Hematopoietic multipotent progenitor cell treated with erythropoietin and hydrocortisone succinate and interleukin-3 and kit ligand, for 15 days (in vitro differentiated cells): ENCODE measurements at regions not wholly inside any gene's neighbourhood (a gene's known extent, or its start where the extent isn't known, plus 50 kb on each side); places are given as distances from the start of the nearest gene placed in this dataset.

ENCODE experiments used
- DNase-seq: peaks from one replicate; pipeline ENCODE4 v3.0.0-alpha.2; 2015; ENCODE audit warnings: low spot score

DNA sequence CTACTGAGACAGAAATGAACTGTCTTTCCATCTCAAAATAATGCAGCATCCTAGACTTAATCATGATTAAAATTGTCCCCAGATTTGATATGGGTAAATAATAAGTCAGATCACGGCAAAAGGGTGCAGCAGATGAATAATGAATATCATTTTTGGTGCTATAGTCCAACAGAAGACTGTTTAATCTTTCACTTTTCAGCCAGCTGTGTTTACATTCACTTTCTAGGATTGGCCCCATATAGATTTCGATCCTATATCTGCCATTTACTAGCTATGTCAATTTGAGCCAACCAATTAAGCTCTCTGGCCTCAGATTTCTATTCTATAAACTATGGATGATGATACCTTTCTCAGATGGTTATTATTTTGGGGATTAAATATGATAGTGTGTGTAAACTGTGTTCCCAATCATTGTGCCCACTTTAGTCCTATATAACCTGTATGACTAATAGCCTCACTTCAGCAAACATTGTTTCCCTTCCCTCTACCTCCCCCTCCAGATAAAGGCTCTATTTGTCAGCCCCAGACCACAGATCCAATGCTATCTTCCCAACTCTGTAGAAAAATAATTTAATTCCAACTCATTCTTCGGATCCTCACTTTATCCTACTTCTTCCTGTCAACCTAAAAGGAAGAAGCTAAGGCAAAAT is 53.6 kb upstream of the NT5E start:
- DNase-seq, result no peak

DNA sequence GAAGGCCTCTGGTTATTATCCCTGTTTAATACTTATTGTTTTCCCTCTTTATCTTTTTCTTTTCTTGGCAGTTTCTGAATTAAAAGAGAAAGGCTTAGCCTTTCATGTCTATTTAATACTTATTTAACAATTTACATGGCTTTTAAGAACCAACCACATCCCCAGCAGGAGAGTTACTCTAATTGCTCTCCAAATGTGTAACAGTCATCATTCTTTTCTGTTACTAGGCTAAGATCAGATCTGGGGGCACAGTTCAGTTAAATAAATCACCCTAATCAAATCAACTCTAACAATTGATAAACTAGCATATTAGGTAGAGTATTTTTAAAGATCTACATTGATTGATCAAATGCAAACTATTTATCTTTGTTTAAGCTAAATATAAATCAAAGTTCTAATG is 54.1 kb upstream of the NT5E start:
- no peak for DNase-seq

DNA sequence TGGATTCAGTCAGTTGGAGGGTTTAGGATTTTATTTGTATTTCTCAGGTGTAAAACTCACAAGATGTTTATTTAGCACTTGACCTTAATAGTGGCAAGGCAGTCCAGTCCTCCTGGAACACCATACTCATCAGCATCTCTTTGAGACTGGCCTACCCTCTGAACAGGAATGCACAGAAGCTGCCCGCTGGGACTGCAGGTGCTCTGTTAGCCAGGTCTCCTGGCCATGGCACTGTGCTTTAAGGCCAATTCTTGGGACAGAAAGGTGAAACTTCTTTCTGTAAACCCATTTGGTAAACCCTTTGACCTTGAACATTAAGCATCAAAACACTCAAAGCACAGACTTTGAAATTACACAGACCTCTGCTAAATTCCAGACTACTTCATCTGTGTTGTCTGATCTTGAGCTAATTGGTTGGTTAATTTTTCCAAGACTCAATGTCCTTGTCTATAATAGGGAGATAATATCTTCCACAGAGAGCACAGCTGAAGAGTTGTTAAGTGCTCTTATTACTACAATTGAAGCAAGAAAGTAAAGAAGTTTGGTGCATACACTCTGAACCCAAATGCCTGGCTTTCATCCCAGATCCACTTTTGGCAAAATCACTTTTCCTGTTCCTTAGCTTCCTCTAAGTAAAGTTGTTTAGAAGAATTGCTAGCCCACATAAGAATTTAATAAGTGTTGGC is 54.9 kb upstream of the NT5E start:
- DNase-seq, result no peak

DNA sequence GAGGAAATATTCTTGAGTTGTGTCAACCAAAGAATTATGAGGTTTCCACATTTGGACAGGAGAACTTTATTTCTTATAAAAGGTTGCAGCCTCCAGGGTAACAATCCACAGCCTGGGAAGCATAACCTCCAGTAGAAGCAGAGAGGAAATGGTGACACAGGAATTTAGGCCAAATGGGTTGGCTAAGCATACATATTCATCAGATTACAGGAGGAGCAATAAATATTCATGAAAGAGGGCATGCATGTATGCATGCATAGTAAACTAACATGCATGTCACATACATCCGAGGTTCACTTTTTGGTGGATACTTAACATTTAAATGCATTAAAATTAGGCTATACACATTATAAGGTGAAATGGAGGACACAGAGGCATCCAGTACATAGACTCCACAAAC is 55.7 kb upstream of the NT5E start:
- no peak for DNase-seq

DNA sequence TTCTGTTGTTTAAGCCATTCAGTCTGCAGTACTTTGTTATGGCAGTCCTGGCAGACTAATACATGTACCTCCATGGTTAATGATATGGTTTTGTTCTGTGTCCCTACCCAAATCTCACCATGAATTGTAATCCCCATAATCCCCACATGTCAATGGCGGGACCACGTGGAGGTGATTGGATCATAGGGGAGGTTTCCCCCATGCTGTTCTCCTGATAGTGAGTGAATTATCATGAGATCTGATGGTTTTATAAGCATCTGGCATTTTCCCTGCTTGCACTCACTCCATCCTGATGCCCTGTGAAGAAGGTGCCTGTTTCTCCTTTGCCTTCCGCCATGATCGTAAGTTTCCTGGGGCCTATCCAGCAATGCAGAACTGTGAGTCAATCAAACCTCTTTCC is 57.5 kb upstream of the NT5E start:
- no peak for DNase-seq

DNA sequence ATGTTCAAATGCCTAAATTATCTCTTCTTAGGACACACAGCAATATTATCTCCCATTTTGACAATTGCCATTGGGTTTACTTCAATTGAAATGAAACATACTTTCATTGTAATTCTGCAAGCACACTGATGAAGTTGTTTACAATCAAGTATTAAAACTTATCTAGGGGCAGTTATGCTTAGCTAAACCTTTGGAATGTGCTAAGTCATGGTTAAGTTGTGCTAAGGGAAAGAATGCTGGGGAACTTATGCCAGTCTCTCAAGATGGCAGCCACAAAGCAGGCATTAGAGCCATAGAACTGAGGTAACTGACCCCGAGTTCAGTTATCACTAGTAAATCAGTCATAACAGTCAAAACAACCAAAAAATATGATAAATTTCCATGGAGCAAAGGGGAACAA is 59.1 kb upstream of the NT5E start:
- DNase-seq, result no peak

DNA sequence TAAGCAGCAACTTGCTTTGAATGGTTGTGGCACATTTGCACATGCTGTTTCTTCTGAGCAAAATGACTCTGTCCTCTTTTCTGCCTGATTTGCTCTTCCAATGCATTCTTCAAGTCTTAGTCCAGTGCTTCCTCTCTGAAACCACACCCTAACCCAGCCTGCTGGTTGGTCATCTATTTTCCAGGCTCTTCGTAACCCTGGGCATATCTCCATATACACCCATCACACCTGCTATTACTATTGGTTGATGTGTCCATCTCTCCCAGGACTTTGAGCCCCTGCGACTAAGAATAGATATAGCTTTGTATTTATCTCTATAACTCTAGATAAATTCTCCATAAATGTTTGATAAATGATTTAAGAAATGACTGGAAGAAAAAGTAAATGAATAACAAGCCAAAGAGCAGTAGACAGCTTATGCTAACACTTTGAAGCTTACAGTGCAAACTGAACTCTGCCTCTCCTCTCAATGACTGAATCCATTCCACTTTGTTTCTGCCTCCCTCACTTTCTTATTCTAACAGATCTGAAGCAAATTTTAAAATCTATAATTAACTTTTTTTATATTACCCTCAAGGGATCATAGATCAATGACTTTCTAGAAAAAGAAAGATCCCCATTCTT is 59.7 kb upstream of the NT5E start:
- no peak for DNase-seq

DNA sequence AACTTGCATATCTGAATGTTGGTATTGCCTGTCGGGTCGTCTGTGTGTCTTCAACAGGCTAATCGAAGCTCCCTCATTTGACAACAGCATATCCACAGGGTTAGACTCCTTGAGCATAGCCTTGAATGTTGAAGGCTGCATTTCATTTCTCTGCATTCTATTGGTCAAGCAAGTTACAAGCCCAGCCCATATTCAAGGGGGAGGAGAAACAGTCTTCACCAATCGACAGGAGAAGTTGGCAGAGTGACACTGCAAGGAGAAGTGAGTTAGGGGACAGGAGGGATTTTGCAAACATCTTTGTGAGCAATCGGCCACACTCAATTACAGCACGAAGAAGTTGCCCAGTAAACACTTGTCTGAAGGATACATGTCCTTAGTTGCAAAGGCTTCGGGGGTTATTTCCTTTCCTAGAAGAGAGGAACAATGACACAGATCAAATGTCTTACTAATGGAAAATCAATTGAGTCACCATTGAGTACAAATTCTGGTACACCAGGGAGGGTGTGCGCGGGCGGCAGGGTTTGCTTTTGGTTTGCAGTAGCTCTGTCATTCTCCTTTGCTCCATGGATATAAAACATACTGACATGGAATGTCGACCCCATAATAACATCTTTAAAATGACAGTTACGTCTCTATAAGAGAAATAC is 60.6 kb upstream of the NT5E start:
- DNase-seq, result no peak

DNA sequence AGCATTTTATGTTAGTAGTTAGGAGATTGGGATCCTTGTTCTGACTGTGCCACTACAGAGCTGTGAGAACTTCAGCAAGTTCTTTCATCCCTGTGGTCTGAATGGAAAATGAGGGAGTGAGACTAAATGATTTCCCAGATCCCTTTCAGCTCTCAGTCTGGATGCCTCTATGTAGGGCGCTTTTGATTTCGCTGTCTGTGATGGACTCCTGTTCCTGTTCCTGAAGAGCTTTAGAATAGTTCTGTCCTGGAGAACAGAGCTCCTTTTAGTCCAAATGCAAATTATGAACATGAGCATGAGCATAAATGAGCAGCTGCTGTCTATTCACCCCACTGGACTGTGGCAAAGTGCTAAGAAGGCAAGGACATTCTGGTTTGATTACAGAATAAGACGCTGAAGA is 61.4 kb upstream of the NT5E start:
- DNase-seq, result no peak

DNA sequence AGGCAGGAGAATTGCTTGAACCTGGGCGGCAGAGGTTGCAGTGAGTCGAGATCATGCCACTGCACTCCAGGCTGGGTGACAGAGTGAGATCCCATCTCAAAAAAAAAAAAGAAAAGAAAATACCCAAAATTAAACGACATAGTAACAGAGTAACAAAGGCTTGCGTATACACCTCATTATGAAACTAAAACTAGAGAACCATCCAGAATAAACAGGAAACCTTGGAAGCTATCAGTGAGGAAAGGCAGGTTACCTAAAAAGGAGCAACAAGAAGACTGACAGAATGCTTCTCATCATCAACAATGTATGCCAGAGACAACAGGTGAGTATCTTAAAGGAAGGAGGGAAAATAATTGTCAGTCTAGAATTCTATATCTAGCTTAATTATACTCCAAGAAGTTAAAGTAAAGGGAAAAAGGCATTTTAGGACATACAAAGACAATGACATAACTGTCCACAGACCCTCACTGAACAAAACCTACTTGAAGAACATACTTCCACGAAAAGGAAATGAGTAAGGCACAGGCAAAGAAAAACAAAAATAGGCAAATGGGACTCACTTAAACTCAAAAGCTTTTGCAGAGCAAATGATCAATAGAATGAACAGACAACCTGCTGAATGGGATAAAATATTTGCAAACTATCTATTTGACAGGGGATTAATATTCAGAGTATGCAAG is 64.1 kb upstream of the NT5E start:
- DNase-seq, result no peak

DNA sequence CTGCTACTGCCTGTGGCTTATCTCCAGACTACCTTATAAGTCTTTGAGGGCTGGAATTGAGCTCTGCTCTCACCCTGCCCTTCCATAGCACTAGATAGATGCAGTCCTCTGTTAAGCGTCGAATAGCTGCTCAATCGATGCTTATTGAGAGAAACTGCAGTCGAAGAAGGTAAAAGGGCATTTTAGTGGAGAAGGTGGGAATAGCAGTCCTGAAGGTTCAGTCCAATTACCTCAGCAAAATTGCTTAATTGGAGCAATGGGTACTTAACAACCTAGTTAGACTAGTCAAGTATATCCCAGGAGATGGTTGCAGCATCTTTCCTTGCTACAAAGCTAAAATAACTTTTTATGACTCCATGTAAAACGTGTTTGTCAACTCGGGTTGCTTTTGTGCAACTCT is 66.8 kb upstream of the NT5E start:
- DNase-seq, result no peak

DNA sequence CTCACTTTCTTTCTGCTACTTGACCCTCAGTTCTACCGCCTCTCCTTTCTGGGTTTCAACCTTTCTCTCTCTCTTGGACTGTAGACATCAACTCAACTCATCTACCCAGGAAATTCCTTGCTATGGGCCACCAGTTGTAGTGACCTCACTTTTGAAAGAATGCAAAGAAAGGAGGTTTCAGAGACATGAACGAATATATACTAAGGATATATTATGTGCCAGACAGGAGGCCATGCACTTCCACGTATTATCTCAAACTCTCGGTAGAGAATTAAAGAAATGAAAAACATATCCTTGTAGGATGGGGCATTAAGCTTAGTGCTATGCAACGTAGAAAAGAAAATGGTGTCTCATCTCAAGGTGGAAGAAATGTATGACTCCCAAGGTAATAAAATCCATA is 67.3 kb upstream of the NT5E start:
- no peak for DNase-seq

DNA sequence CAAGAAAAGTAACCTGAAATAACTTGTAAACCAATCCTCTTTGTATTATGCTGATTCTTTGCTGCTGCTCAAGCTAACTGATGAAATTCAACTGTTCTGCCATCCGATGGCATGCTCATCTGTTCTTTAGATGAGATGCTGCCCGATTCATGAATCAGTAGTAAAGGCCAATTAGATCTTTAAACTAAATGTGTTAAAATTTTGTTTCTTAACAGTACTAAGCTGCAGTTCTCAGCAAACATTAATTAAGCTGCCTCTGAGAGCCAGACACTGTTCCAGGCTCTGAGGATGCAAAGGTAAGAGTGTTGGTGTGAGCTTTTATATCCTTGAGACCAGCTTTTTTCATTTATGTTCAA is 77.0 kb upstream of the NT5E start:
- DNase-seq, result no peak

DNA sequence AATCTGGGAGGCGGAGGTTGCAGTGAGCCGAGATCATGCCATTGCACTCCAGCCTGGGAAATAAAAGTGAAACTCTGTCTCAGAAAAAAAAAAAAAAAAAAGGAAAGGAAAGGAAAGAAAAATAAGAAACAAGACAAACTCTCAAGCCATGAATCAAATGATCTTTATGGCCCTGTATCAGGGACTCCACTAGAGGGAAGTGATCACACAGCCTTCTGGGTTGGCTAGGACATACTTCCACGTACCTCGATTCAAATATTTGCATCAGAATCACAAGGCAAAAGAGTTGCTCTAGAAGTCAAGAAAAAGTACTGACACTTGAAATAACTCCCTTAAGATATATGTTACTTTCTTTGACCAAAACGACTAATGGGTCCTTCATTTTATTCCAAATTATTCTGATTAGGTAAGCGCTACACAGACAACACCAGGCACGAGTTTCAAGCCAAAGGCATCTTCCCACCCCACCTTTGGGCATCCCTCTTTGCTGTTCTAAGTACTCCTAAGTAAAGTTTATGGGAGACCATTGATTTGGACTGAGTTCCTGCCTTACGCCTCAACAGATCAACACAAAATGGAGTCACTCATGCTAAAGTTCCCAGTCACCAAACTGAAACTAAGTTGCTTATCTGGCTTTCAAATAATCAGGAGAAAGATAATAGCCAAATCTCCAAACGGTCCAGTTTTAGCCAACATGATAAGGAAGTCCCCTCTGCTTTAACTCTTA is 77.5 kb upstream of the NT5E start:
- DNase-seq, result no peak

DNA sequence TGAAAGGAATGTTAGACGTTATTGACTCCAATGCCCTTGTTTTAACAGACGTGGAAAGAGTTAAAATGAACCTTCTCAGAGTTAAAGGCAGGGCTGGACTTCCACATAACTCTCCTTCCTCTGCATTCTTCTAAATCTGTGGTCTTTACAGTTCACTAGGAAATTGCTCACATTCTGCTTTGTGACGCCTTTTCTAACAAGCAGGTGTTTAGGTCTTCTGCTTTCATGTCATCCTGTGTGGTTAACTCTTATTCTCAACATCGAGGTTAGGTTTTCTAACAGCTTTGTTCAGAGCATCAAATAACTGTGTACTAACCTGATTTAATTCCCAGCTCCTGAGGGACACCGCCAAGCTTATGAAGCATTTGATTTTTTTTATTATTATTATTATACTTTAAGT is 81.3 kb upstream of the NT5E start:
- DNase-seq, result no peak

DNA sequence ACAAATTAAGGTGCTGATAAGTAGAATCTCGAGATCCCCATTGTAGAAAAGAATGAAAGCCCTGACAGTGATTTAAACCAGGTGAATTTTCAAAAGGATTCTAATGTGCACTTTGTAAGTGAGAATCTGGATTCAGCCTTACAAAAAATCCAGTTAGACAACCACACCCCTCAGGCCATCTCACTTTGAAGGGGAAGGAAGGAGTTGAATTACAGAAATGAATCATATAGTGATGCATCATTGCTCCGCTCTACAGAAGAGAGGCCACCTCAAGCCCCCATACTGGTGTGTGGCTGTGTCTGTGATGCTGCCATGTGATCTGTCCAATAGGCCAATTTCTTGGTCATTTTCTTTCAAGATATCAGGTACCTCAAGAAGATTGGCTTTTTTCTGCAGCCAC is 85.5 kb upstream of the NT5E start:
- DNase-seq, result no peak

DNA sequence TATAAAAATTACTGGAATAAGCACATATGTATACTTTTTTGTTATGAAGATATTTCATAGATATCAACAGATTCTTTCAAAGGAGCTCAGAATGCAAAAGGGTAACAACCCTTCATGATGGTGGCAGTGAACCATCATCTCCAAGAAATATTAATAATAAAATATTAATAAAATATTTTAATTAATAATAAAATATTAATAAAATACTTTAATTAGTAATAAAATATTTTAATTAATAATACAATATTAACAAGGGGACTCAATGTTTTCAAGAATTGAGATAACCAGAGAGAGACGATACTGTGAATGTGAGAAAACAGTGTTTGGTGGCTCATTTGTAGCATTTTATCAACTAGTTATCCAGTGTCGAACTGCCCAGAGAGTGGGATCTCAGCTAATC is 86.0 kb upstream of the NT5E start:
- no peak for DNase-seq

DNA sequence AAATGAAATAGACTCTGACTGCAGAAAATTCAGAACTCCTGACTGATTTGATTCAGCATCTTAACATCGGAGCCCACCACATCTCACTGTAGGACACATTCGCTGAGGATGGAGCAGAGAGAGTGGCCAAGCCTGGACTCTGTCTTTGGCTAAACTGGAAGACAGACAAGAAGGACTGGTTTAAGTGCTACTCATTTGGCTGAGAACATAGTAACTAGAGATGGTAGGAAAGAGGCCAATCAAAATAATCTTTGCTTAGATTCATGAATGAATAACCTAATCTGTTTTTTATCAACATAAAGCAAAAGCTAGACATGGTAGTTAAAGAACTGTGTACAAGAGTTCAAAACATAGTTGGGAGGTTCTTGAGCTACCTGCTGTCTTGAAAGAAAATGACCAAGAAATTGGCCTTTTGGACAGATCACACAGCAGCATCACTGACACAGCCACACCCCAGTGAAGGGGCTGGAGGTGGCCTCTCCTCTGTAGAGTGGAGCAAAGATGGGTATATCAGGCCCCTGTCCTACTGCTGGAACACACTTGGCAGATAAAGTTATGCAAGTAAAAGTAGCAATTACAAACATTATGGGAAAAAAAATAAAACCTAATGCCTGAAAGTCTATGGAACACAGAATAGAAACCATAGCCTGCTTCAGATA is 87.1 kb upstream of the NT5E start:
- no peak for DNase-seq

DNA sequence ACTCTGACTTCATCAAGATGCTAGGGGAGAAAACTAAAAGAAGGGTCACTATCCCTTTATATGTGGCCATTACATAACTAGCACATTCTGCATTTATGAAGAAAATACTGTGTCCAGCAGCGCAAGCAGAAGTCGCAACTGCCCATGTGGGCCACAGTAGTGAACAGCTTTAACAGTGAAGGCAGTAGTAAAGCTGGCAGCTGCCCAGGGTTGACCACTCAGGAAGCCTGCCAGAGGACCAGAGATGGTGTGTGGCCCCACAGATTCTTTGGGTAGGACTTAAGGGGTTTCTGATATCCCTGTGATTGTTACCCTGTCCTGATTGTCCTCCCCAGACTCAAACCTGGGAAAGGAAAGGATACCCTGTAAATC is 88.3 kb upstream of the NT5E start:
- no peak for DNase-seq

DNA sequence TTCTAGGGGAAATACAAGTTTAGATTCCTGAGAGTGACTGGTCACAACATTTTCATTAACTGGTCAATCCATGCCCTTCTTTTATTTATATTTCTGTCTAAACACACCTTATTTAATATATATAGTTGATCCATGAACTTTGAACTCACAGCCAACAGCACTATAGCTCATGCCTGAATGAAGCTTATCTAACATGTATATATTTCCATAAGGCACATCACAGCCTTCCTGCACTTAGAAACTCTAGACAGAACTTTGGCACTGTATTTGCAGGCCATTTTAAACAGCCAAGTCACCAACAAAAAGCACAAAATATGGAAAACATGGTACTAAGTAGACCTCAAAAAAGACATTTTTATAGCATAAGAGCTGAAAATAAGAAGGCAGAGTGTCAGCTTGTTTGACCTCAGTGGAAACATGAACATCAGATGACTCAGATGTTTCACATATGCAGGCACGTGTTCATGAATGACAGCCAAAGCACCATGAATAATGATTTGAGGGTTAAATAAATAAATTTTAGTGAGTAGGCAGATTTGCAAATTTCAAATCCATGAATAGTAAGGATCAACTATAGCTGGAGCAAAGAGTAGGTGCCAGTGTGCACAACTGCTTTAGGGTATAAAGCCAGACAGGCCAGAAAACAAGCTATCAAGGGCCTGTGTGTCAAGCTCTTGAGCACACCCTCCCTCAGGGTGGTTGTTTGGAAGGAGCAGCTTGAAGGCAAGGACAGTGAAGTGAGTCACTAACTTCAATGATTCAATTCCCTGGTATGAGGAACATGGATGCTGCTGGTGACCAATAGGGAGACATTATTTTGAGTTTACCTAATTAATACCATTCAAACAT is 88.9 kb upstream of the NT5E start:
- DNase-seq, result no peak

DNA sequence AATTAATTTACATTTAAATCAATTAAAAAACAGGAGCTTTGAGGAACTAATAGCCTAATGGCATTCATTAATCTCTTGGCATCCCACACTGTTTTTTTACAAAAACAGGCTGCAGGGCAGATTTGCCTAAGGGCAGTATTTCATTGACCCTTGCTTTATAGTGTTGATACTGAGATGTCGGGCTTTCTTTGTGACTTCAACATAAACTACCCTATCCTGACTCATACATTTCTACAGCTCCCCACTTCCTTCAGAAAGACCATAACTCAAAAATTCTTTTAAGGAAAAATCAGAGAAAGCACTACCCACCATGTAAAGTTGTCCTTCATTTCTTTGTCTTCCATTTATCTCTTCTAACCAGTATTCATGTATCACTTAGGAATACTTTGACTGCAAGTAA is 92.2 kb upstream of the NT5E start:
- DNase-seq, result no peak
